GM06990 (cell line): ENCODE measurements at regions not wholly inside any gene's neighbourhood (a gene's known extent, or its start where the extent isn't known, plus 50 kb on each side); places are given as distances from the start of the nearest gene placed in this dataset.
A peak's percentile ranks its signal among the peaks of the same experiment; 100 is the strongest.

Source experiments
- DNase-seq: peaks from one replicate; pipeline ENCODE4 v3.0.0-alpha.2; 2011; ENCODE audit not compliant: insufficient read length; ENCODE audit errors: extremely low read depth
- H3K27me3 ChIP-seq: replicated peaks from 2 replicates; pipeline ENCODE4 v1.6.0; 2011; ENCODE audit warnings: low read length; ENCODE audit not compliant: control insufficient read depth, insufficient read depth
- H3K36me3 ChIP-seq: 2 replicates; pipeline ENCODE4 v1.5.1; 2011; ENCODE audit warnings: low read length; ENCODE audit not compliant: control insufficient read depth, insufficient read depth
- H3K4me3 ChIP-seq: replicated peaks from 2 replicates; pipeline ENCODE4 v1.5.1; 2011; ENCODE audit warnings: low read depth, mild to moderate bottlenecking, control low read depth, low read length
- TF ChIP-seq, protein P1 (sequence below): IDR thresholded peaks from 2 replicates; pipeline ENCODE4 v1.5.1; 2011; ENCODE audit warnings: low read length, control low read depth, mild to moderate bottlenecking, inconsistent platforms; ENCODE audit not compliant: insufficient read depth, poor library complexity, severe bottlenecking

- Histone ChIP-seq H3K27me3 (no peaks in the 10 kb centered on the region), H3K4me3 (no peak overlapping the region), H3K36me3 (no peaks in the 10 kb centered on the region)
- DNase-seq: no peak
- TF ChIP-seq, protein P1, sequence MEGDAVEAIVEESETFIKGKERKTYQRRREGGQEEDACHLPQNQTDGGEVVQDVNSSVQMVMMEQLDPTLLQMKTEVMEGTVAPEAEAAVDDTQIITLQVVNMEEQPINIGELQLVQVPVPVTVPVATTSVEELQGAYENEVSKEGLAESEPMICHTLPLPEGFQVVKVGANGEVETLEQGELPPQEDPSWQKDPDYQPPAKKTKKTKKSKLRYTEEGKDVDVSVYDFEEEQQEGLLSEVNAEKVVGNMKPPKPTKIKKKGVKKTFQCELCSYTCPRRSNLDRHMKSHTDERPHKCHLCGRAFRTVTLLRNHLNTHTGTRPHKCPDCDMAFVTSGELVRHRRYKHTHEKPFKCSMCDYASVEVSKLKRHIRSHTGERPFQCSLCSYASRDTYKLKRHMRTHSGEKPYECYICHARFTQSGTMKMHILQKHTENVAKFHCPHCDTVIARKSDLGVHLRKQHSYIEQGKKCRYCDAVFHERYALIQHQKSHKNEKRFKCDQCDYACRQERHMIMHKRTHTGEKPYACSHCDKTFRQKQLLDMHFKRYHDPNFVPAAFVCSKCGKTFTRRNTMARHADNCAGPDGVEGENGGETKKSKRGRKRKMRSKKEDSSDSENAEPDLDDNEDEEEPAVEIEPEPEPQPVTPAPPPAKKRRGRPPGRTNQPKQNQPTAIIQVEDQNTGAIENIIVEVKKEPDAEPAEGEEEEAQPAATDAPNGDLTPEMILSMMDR: no peak
Measured at GRCh38 chr11:112437096-112437495, 176.4 kb upstream of the PLET1 start.

DNA sequence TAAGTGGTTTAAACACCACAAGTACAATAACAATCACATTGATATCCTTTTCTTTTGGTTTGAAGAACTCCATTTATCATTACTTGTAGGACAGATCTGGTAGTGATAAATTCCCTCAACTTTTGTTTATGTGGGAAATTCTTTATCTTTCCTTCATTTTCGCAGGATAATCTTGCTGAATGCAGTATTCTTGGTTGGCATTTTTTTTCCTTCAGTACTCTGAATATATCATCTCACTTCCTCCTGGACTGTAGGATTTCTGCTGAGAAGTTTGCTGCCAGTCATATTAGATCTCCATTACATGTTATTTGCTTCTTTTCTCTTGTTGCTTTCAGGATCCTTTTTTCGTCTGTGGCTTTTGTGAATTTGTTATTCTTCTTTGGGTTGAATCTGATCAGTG lies 179.0 kb upstream of the PLET1 start:
- H3K27me3 ChIP-seq: no peaks in the 10 kb centered on the region
- TF ChIP-seq, protein P1: no peak
- H3K36me3 ChIP-seq: no peaks in the 10 kb centered on the region
- DNase-seq: no peak
- H3K4me3 ChIP-seq: no peak overlapping the region

DNA sequence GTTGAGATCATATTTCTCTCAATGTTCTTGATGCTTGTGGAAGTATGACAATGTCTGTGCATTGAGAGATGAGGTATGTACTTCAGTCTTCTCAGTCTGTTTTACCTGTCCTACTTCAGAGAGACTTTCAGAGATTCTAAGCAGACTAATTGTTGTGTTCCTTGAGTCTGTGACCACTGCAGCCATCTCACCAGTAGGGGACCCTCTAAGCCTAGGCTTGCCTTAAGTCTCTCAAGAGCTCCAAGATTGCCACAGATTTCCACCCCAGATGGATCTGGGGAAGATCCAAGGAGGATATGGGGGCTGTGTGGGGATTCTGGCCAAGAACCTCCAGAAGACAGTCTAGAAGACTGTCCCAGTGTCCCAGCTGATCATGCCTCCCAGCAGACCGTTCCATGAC lies 179.9 kb upstream of the PLET1 start:
- Histone ChIP-seq H3K27me3 (no peaks in the 10 kb centered on the region), H3K4me3 (no peak overlapping the region), H3K36me3 (no peaks in the 10 kb centered on the region)
- no peak for DNase-seq
- TF ChIP-seq, protein P1: peak; percentile 23

DNA sequence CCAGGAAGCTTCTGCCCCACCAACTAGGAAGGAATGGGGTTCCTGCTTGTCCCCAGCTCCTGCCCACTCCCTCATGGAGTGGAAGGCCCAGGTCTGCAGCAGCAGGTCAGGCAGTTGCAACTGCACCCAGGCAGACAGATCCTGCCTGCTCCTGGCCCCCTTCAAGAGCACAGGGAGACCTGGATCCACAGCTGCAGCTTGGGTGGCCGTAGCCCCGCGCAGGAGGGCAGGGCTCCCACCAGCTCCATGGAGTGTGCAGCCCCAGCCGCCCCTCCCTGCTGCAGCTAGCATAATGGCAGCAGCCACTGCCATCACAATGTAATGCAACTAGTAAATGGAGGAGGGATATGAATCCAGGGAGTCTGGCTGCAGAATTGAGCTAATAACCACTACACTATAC lies 187.5 kb upstream of the PLET1 start:
- Histone ChIP-seq H3K36me3 (no peaks in the 10 kb centered on the region), H3K27me3 (0 out of 2 replicates have a peak, but pooled peaks cover 1% of the 10 kb centered on the region), H3K4me3 (no peak overlapping the region)
- DNase-seq: no peak
- TF ChIP-seq, protein P1: no peak

DNA sequence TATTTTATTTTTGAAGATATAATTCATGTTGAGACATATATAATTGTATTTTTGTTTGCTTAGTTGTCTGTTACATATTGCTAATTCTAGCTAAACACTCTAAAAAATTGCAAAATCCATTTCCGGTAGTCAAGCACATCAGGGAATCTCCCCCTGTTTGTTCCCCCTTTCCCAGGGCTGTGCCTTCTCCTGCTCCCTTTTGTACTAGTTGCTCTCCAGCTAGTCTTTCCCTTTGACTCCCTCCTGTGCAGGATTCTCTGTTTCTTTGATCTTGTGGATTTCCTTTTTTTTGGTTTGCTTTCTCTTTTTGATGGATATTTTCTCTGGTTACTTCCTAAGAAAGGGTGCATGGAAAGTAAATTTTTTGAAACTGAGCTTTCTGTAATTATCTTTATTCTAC lies 188.1 kb upstream of the PLET1 start:
- no peak for DNase-seq
- Histone ChIP-seq H3K36me3 (no peaks in the 10 kb centered on the region), H3K4me3 (no peak overlapping the region), H3K27me3 (0 out of 2 replicates have a peak, but pooled peaks cover 1% of the 10 kb centered on the region)
- TF ChIP-seq, protein P1: no peak

- H3K36me3 ChIP-seq: no peaks in the 10 kb centered on the region
- H3K4me3 ChIP-seq: no peak overlapping the region
- 0 out of 2 replicates have a peak, but pooled peaks cover 1% of the 10 kb centered on the region for H3K27me3 ChIP-seq
- no peak for DNase-seq
- TF ChIP-seq, protein P1: no peak
Measured at GRCh38 chr11:112451250-112451649, 190.6 kb upstream of the PLET1 start.
